Choroid plexus epithelial cell (primary cell): ENCODE measurements at regions not wholly inside any gene's neighbourhood (a gene's known extent, or its start where the extent isn't known, plus 50 kb on each side); places are given as distances from the start of the nearest gene placed in this dataset.
A peak's percentile ranks its signal among the peaks of the same experiment; 100 is the strongest.

ENCODE experiments used
- DNase-seq: peaks from one replicate; pipeline ENCODE4 v3.0.0-alpha.2; 2010; ENCODE audit warnings: low read depth
- H3K4me3 ChIP-seq: 2 replicates; pipeline ENCODE4 v1.5.1; 2011; ENCODE audit warnings: low read depth, mild to moderate bottlenecking, control low read depth, low read length, moderate library complexity
- CTCF ChIP-seq: conservative IDR thresholded peaks from 2 replicates; pipeline ENCODE4 v1.5.1; 2011; ENCODE audit warnings: low read depth, mild to moderate bottlenecking, control low read depth, inconsistent platforms, low read length, moderate library complexity

DNA sequence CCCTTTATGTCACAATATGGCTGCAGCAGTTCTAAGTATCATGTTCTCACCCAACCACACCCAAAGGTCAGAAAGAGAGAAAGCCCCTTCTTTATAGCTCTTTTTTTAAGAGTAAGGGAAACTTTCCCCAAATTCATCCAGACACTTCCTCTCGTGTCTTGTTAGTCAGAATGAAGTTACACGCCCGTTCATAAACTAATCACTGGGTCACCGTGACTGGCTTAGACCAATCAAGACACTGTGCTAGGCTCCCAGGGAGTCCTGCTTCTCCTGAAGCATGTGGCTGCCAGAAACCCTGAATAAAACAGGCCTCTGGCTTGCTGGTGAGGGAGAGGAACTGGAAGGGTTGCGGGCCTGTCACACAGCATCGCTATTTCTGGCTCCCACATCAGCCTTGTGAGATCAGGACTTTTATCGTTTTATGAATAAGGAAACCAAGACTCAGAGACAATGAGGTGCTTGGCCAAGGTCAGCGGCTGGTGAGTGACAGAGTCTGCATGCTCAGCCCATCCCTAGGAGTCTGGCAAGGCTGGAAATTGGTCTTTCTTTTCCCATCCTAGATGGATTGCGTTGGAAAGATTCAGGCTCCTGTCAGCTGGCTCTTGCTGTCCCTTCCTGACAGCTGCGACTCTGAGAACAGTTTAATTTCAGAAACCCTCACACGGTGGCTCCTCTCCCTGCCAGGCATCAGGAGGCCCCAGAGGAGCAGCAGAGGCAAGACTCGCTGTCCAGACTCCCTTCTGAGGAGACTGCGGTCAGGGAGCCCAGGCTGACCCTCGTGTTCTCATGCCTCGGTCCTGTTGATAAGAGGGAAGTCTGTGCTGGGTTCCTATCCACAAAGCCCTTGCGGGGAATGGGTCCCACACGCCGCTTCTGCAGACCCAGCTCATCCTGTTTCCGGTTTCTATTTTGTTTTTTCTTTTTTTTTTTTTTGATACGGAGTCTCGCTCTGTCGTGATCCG lies 104.5 kb upstream of the TAF1B start:
- no peak for TF ChIP-seq CTCF
- H3K4me3 ChIP-seq: no peak overlapping the region
- no peak for DNase-seq

DNA sequence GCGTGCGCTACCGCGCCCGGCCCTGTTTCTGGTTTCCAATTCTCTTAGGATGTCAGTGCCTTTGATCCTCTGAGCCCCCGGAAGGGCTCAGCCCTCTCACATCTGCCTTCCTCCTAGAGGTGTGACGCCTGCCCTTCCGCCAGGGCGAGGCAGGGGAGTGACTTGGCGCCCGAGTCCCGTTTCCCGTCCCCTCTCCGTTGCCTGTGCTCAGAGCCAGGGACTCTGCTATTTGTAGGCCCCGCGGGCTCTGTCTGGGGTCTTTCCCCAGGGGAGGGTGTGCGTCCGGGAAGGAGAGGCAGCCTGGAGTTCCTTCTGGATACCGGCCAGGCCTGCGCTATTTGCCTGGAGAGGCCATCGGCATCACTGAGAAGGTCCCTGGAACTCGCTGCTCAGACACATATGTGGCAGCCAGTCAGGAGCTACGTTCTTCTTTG lies 103.7 kb upstream of the TAF1B start:
- peak overlapping the region; percentile 33 for H3K4me3 ChIP-seq
- DNase-seq: no peak
- no peak for TF ChIP-seq CTCF

DNA sequence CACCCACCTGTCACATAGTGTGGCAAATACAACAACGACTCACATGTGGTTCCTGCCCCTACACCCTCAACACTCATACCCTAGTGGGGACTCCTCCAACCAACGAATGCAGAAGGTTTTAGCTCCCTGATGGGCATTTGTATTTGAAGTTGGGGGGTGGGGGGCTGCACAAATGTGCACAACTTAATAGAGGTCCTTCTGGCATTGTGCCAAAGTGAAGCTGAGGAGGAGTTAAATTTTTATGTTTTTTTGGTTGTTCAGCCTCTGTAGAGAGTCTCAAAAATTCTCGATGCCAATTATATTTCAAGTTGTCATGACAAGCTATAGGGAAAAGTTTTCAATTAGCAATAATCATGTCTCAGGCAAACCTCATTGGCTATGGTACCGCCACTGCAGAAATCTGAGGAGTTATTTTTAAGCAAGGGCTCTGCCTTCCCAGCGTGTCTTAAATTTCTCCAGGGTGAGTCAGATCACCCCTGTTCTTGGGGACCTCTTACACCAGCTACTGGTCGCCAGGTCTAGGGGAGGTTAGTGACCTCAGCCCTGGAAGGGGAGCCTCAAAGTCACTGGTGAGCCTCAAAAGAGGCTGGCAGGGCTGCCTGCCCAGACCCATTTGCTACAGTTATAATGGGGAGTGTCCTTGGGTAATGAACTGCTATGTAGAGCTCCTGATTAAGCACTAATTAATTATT lies 102.7 kb upstream of the TAF1B start:
- no peak for DNase-seq
- no peak for TF ChIP-seq CTCF
- H3K4me3 ChIP-seq: no peak overlapping the region

DNA sequence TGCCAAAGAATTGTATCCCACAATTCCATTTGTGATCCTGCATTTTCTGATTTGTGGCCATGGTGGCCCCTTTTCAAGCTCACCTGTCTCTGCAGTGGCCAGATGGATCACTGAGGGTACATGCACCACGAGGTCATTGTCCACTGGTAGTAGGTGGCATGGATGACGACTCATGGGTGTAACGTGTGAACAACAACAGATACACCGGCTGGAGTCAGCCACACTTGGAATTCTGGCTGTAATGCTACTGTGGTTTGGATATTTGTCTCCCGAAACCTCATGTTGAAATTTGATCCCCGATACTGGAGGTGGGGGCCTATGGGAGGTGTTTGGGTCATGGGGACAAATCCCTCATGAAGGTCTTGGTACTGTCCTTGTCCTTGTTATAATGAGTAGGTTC lies 102.2 kb upstream of the TAF1B start:
- DNase-seq: no peak
- no peak for TF ChIP-seq CTCF
- H3K4me3 ChIP-seq: no peak overlapping the region

- no peak for TF ChIP-seq CTCF
- H3K4me3 ChIP-seq: no peak overlapping the region
- DNase-seq: no peak
These were observed 100.7 kb upstream of the TAF1B start for GRCh38 chr2:9742601-9743000.

GRCh38 chr2:9744256-9745004 lies 98.8 kb upstream of the TAF1B start:
- no peak overlapping the region for H3K4me3 ChIP-seq
- no peak for TF ChIP-seq CTCF
- DNase-seq: no peak
